ENCODE measurements at regions not wholly inside any gene's neighbourhood (a gene's known extent, or its start where the extent isn't known, plus 50 kb on each side); places are given as distances from the start of the nearest gene placed in this dataset.

- no peak for DNase-seq (ENCODE audit: insufficient read length, low spot score)
- no peak for FAIRE-seq
Observed at GRCh38 chr3:194215392-194215791, 79.4 kb downstream of the HES1 start.

GRCh38 chr3:194218646-194219453, 82.9 kb downstream of the HES1 start:
- no peak for DNase-seq (ENCODE audit: insufficient read length, low spot score)
- no peak for FAIRE-seq

- DNase-seq (ENCODE audit: insufficient read length, low spot score) (no peak), FAIRE-seq (no peak)
Observed at GRCh38 chr3:194219826-194220410, 84.0 kb downstream of the HES1 start.

GRCh38 chr3:194220901-194221326, 85.0 kb downstream of the HES1 start:
- FAIRE-seq, result no peak

GRCh38 chr3:194221336-194221735, 85.4 kb downstream of the HES1 start:
- FAIRE-seq, result no peak
- no peak for DNase-seq (ENCODE audit: insufficient read length, low spot score)

More at GRCh38 chr3:194220901-194221326, 85.0 kb downstream of the HES1 start:
- DNase-seq (ENCODE audit: insufficient read length, low spot score), result no peak

- FAIRE-seq (no peak), DNase-seq (ENCODE audit: insufficient read length, low spot score) (no peak)
Observed at GRCh38 chr3:194223951-194224350, 88.0 kb downstream of the HES1 start.

GRCh38 chr3:194224471-194225417, 88.8 kb downstream of the HES1 start:
- DNase-seq (ENCODE audit: insufficient read length, low spot score), result no peak
- FAIRE-seq, result no peak

- DNase-seq (ENCODE audit: insufficient read length, low spot score), result no peak
- no peak for FAIRE-seq
Observed at GRCh38 chr3:194225418-194225812, 89.5 kb downstream of the HES1 start.

GRCh38 chr3:194225988-194226663, 90.2 kb downstream of the HES1 start:
- FAIRE-seq (no peak), DNase-seq (ENCODE audit: insufficient read length, low spot score) (no peak)

GRCh38 chr3:194231929-194232832, 96.2 kb downstream of the HES1 start:
- DNase-seq (ENCODE audit: insufficient read length, low spot score), result no peak
- FAIRE-seq, result no peak

- no peak for DNase-seq (ENCODE audit: insufficient read length, low spot score)
- FAIRE-seq, result no peak
Observed at GRCh38 chr3:194233150-194233549, 97.2 kb downstream of the HES1 start.

GRCh38 chr3:194235160-194235559, 99.2 kb downstream of the HES1 start:
- FAIRE-seq (no peak), DNase-seq (ENCODE audit: insufficient read length, low spot score) (no peak)

- no peak for DNase-seq (ENCODE audit: insufficient read length, low spot score)
- FAIRE-seq, result no peak
Observed at GRCh38 chr3:194237110-194237509, 101.2 kb downstream of the HES1 start.

GRCh38 chr3:194240766-194241165, 104.8 kb downstream of the HES1 start:
- FAIRE-seq, result no peak
- DNase-seq (ENCODE audit: insufficient read length, low spot score), result no peak

GRCh38 chr3:194243172-194243837, 107.4 kb downstream of the HES1 start:
- DNase-seq (ENCODE audit: insufficient read length, low spot score), result no peak
- FAIRE-seq, result no peak

GRCh38 chr3:194244167-194244566, 107.0 kb downstream of the CPN2 start:
- FAIRE-seq, result no peak
- DNase-seq (ENCODE audit: insufficient read length, low spot score), result no peak

- no peak for FAIRE-seq
Observed at GRCh38 chr3:194245474-194245873, 105.7 kb downstream of the CPN2 start.

GRCh38 chr3:194245975-194246561, 105.1 kb downstream of the CPN2 start:
- FAIRE-seq (no peak), DNase-seq (ENCODE audit: insufficient read length, low spot score) (no peak)

More at GRCh38 chr3:194245474-194245873, 105.7 kb downstream of the CPN2 start:
- DNase-seq (ENCODE audit: insufficient read length, low spot score), result no peak
